Esophagus muscularis mucosa (tissue), 4 donors: ENCODE measurements at regions not wholly inside any gene's neighbourhood (a gene's known extent, or its start where the extent isn't known, plus 50 kb on each side); places are given as distances from the start of the nearest gene placed in this dataset.

ENCODE experiments used
- DNase-seq: peaks from one replicate; pipeline ENCODE4 v3.0.0-alpha.2; 2017; ENCODE audit errors: extremely low spot score
- H3K27ac ChIP-seq, 4 donors: fragments of 200-600 bp; sonication (generic); replicated peaks in 1 of 4; 1 replicate in 3 of 4; 2 replicates in 1 of 4; pipeline ENCODE4 v1.5.1; 2016 to 2019; ENCODE audit warnings: mild to moderate bottlenecking in 1 of 4
- H3K27me3 ChIP-seq, 4 donors: fragments of 200-600 bp; sonication (generic); one replicate each; pipeline versions ENCODE4 v1.5.1 to v1.6.0; 2016 to 2019
- H3K36me3 ChIP-seq, 4 donors: fragments of 200-600 bp; sonication (generic); one replicate each; pipeline ENCODE4 v1.5.1; 2016 to 2019
- H3K4me1 ChIP-seq, 4 donors: fragments of 200-600 bp; sonication (generic); one replicate each; pipeline ENCODE4 v1.5.1; 2016 to 2019
- H3K4me3 ChIP-seq, 4 donors: fragments of 200-600 bp; sonication (generic); 1 replicate in 2 of 4; 2 replicates in 2 of 4; pipeline ENCODE4 v1.5.1; 2016 to 2019; ENCODE audit warnings: mild to moderate bottlenecking in 4 of 4, moderate library complexity in 1 of 4
- H3K9me3 ChIP-seq, 4 donors: fragments of 200-600 bp; sonication (generic); 1 replicate in 3 of 4; 2 replicates in 1 of 4; pipeline ENCODE4 v1.5.1; 2016 to 2019
- EP300 ChIP-seq: sonication (generic); formaldehyde crosslinking; IDR thresholded peaks from one replicate; pipeline ENCODE4 v1.6.1; 2017; ENCODE audit warnings: antibody characterized with exemption
- POLR2A ChIP-seq: fragments of 450-650 bp; IDR thresholded peaks from one replicate; pipeline ENCODE4 v1.6.1; 2017; ENCODE audit warnings: antibody characterized with exemption, moderate library complexity, mild to moderate bottlenecking, low read depth
- POLR2AphosphoS5 ChIP-seq, 2 donors: sonication (generic); formaldehyde crosslinking; IDR thresholded peaks; one replicate each; pipeline ENCODE4 v1.6.1; 2017; ENCODE audit warnings: antibody characterized with exemption in 2 of 2
- WGBS: methylation state at CpG from one replicate; pipeline ENCODE4 v1.1.5; 2018; 5-methylcytosine and 5-hydroxymethylcytosine counted together
- intact Hi-C: fragments of 100-400 bp; cut with DNase I; formaldehyde crosslinking; loops from one replicate; pipeline ENCODE4 v1.15.1; 2023
- TF ChIP-seq, protein P1 (sequence below), 3 experiments: fragments of 200-600 bp in 2 of 3; fragments of 450-650 bp in 1 of 3; sonication (generic) in 2 of 3; IDR thresholded peaks; one replicate each; pipeline ENCODE4 v1.5.1; 2017 to 2019; ENCODE audit warnings: antibody characterized with exemption in 3 of 3, mild to moderate bottlenecking in 2 of 3, moderate library complexity in 1 of 3

DNA sequence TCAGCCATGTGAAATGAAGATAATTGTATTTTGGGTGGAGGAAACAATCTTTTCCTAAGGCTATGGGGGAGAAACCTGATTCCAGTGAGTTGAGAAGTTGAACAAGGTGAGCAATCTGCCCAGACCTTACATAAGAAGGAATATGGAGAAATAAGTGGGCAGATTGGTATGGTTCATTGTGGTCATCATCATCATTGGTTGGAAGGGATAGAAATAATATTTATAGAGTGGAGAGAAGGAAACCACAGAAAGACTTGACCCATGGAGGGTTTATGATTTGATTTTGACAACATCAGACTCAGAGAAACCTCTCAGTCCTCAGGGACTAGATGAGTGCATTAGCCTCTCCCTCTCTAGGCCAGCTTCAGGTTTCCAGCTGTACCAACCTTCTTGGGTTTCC, 177.9 kb upstream of the NEIL3 start:
- Histone ChIP-seq H3K9me3 (peaks cover 0 to 17% (median 3%) of the 10 kb centered on the region in 4 donors), H3K4me1 (no peaks in the 10 kb centered on the region), H3K36me3 (no peaks in the 10 kb centered on the region), H3K27me3 (no peaks in the 10 kb centered on the region), H3K4me3 (no peak overlapping the region), H3K27ac (no peak overlapping the region)
- DNase-seq, result no peak
- intact Hi-C loops, result no loop called here
- TF ChIP-seq, protein P1, sequence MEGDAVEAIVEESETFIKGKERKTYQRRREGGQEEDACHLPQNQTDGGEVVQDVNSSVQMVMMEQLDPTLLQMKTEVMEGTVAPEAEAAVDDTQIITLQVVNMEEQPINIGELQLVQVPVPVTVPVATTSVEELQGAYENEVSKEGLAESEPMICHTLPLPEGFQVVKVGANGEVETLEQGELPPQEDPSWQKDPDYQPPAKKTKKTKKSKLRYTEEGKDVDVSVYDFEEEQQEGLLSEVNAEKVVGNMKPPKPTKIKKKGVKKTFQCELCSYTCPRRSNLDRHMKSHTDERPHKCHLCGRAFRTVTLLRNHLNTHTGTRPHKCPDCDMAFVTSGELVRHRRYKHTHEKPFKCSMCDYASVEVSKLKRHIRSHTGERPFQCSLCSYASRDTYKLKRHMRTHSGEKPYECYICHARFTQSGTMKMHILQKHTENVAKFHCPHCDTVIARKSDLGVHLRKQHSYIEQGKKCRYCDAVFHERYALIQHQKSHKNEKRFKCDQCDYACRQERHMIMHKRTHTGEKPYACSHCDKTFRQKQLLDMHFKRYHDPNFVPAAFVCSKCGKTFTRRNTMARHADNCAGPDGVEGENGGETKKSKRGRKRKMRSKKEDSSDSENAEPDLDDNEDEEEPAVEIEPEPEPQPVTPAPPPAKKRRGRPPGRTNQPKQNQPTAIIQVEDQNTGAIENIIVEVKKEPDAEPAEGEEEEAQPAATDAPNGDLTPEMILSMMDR (IDR thresholded peaks at IDR 0.05), result no peak
- TF ChIP-seq POLR2AphosphoS5 (IDR thresholded peaks at IDR 0.05) (no peak), EP300 (no peak), POLR2A (no peak)

DNA sequence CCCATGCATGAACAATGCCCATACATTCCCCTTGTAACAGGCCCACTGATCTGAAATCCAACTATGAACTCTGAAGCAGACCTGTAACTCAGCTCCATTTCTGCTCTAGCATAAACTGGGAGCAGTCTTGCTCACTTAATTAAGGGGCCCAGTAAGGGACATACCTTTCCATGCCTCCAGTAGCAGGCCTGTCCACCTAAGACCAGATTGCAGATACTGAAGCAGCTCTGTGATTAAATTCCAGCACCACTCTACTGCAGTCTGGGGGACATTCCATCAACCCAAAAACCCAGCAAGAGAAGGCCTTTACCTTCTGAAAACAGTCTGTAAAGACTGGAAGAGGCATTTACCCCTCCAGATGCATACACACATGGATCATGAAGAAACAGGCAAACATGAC, 162.0 kb upstream of the NEIL3 start:
- Histone ChIP-seq H3K27ac (no peak overlapping the region), H3K36me3 (no peaks in the 10 kb centered on the region), H3K27me3 (no peaks in the 10 kb centered on the region), H3K4me3 (no peak overlapping the region), H3K9me3 (peaks cover 0 to 4% (median 0%) of the 10 kb centered on the region in 4 donors), H3K4me1 (no peaks in the 10 kb centered on the region)
- TF ChIP-seq EP300, result no peak
- TF ChIP-seq, protein P1 (IDR thresholded peaks at IDR 0.05), result no peak
- TF ChIP-seq POLR2AphosphoS5 (IDR thresholded peaks at IDR 0.05), result no peak
- TF ChIP-seq POLR2A, result no peak
- intact Hi-C loops, result no loop called here
- no peak for DNase-seq

GRCh38 chr4:177155454-177155853, 154.2 kb upstream of the NEIL3 start:
- TF ChIP-seq POLR2A (no peak), POLR2AphosphoS5 (IDR thresholded peaks at IDR 0.05) (no peak), EP300 (no peak)
- TF ChIP-seq, protein P1 (IDR thresholded peaks at IDR 0.05), result no peak
- Histone ChIP-seq H3K27ac (no peak overlapping the region), H3K4me1 (no peaks in the 10 kb centered on the region), H3K36me3 (no peaks in the 10 kb centered on the region), H3K9me3 (peaks cover 0 to 4% (median 0%) of the 10 kb centered on the region in 4 donors), H3K4me3 (no peak overlapping the region), H3K27me3 (no peaks in the 10 kb centered on the region)
- no peak for DNase-seq
- WGBS, result 87% methylated on average over 3 of the region's 3 CpGs
- intact Hi-C loops, result no loop called here

GRCh38 chr4:177159600-177159999, 150.1 kb upstream of the NEIL3 start:
- WGBS, result 98% methylated on average over 5 of the region's 6 CpGs
- no peak for DNase-seq
- no peaks in the 10 kb centered on the region for H3K36me3 ChIP-seq
- no peaks in the 10 kb centered on the region for H3K9me3 ChIP-seq
- no peak overlapping the region for H3K4me3 ChIP-seq
- H3K4me1 ChIP-seq, result no peaks in the 10 kb centered on the region
- no peak overlapping the region for H3K27ac ChIP-seq
- TF ChIP-seq EP300, result no peak
- TF ChIP-seq POLR2AphosphoS5 (IDR thresholded peaks at IDR 0.05), result no peak
- TF ChIP-seq, protein P1 (IDR thresholded peaks at IDR 0.05), result no peak
- TF ChIP-seq POLR2A, result no peak
- intact Hi-C loops, result no loop called here
- no peaks in the 10 kb centered on the region for H3K27me3 ChIP-seq

DNA sequence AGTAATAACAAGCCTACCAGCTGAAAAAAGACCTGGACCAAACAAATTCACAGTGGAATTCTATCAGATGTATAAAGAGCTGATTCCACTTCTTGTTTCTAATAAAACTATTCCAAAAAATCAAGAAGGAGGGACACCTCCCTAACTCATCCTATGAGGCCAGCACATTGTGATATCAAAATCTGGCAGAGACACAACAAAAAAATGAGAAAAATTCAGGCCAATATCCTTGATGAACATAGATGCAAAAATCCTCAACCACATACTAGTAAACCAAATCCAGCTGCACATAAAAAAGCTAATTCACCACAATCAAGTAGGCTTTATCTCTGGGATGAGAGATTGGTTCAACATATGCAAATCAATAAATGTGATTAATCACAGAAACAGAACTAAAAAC, 147.9 kb upstream of the NEIL3 start:
- DNase-seq, result no peak
- H3K36me3 ChIP-seq, result no peaks in the 10 kb centered on the region
- H3K27me3 ChIP-seq, result no peaks in the 10 kb centered on the region
- H3K4me1 ChIP-seq, result no peaks in the 10 kb centered on the region
- TF ChIP-seq POLR2AphosphoS5 (IDR thresholded peaks at IDR 0.05) (no peak), POLR2A (no peak)
- TF ChIP-seq, protein P1 (IDR thresholded peaks at IDR 0.05), result no peak
- H3K27ac ChIP-seq, result no peak overlapping the region
- H3K9me3 ChIP-seq, result no peaks in the 10 kb centered on the region
- intact Hi-C loops, result no loop called here
- no peak overlapping the region for H3K4me3 ChIP-seq
